Urinary bladder (tissue), 3 donors: ENCODE measurements at regions not wholly inside any gene's neighbourhood (a gene's known extent, or its start where the extent isn't known, plus 50 kb on each side); places are given as distances from the start of the nearest gene placed in this dataset.
"Not testable (repeated sequence)": the region's sequence is repeated elsewhere in the genome, so short reads cannot be mapped to it uniquely, and the experiment has no call there.

Experiments used
- DNase-seq: peaks from one replicate; pipeline ENCODE4 v3.0.0-alpha.2; 2015; ENCODE audit errors: extremely low spot score
- H3K27ac ChIP-seq: one replicate; pipeline ENCODE4 v1.5.1; 2013; ENCODE audit warnings: low read depth, mild to moderate bottlenecking, moderate library complexity
- H3K36me3 ChIP-seq: one replicate; pipeline ENCODE4 v1.6.1; 2013; ENCODE audit warnings: mild to moderate bottlenecking, moderate library complexity; ENCODE audit not compliant: insufficient read depth
- H3K4me1 ChIP-seq: one replicate; pipeline ENCODE4 v1.6.1; 2013; ENCODE audit warnings: mild to moderate bottlenecking, moderate library complexity; ENCODE audit not compliant: insufficient read depth
- H3K4me3 ChIP-seq: one replicate; pipeline ENCODE4 v1.5.1; 2013; ENCODE audit warnings: low read depth, low read length
- WGBS: extraction: QIAGEN DNeasy Blood & Tissue Kit; methylation state at CpG from one replicate; pipeline ENCODE4 v1.1.7; 2013; 5-methylcytosine and 5-hydroxymethylcytosine counted together
- donor health status: healthy with polysubstance abuse.
- donor health status: healthy.

- WGBS = 88% methylated on average over 1 of the region's 1 CpG
- DNase-seq = no peak
- Histone ChIP-seq H3K36me3 (no peaks in the 10 kb centered on the region), H3K4me1 (no peaks in the 10 kb centered on the region), H3K27ac (no peak overlapping the region), H3K4me3 (no peak overlapping the region)
Measured at GRCh38 chr4:175087145-175087544, 169.0 kb downstream of the ADAM29 start.

GRCh38 chr4:175090116-175090515 is 172.0 kb downstream of the ADAM29 start:
- Histone ChIP-seq H3K4me3 (no peak overlapping the region), H3K27ac (no peak overlapping the region), H3K4me1 (no peaks in the 10 kb centered on the region), H3K36me3 (no peaks in the 10 kb centered on the region)
- DNase-seq = no peak
- WGBS = 64% methylated on average over 2 of the region's 2 CpGs

- H3K27ac ChIP-seq = no peak overlapping the region
- DNase-seq = no peak
- H3K4me1 ChIP-seq = no peaks in the 10 kb centered on the region
- H3K4me3 ChIP-seq = no peak overlapping the region
- WGBS = 82% methylated on average over 5 of the region's 5 CpGs
- no peaks in the 10 kb centered on the region for H3K36me3 ChIP-seq
Measured at GRCh38 chr4:175091649-175092048, 173.5 kb downstream of the ADAM29 start.

GRCh38 chr4:175092114-175092513 is 174.0 kb downstream of the ADAM29 start:
- H3K4me3 ChIP-seq = no peak overlapping the region
- no peaks in the 10 kb centered on the region for H3K4me1 ChIP-seq
- DNase-seq = no peak
- 95% methylated on average over 20 of the region's 20 CpGs for WGBS
- H3K27ac ChIP-seq = no peak overlapping the region
- no peaks in the 10 kb centered on the region for H3K36me3 ChIP-seq

GRCh38 chr4:175093055-175093454 is 174.9 kb downstream of the ADAM29 start:
- 82% methylated on average over 9 of the region's 9 CpGs for WGBS
- H3K27ac ChIP-seq, DNase-seq: not testable (repeated sequence)

GRCh38 chr4:175103403-175103802 is 185.2 kb downstream of the ADAM29 start:
- H3K27ac ChIP-seq = no peak overlapping the region
- no peaks in the 10 kb centered on the region for H3K4me1 ChIP-seq
- WGBS = 88% methylated on average over 2 of the region's 2 CpGs
- H3K4me3 ChIP-seq = no peak overlapping the region
- DNase-seq = no peak
- no peaks in the 10 kb centered on the region for H3K36me3 ChIP-seq

More at GRCh38 chr4:175093055-175093454, 174.9 kb downstream of the ADAM29 start:
- not testable (repeated sequence) for H3K4me1 ChIP-seq, H3K4me3 ChIP-seq, H3K36me3 ChIP-seq

GRCh38 chr4:175106301-175106700 is 188.1 kb downstream of the ADAM29 start:
- no peaks in the 10 kb centered on the region for H3K36me3 ChIP-seq
- no peak overlapping the region for H3K27ac ChIP-seq
- H3K4me3 ChIP-seq = no peak overlapping the region
- 41% methylated on average over 2 of the region's 2 CpGs for WGBS
- DNase-seq = no peak
- H3K4me1 ChIP-seq = no peaks in the 10 kb centered on the region

- Histone ChIP-seq H3K27ac (no peak overlapping the region), H3K36me3 (no peaks in the 10 kb centered on the region), H3K4me1 (no peaks in the 10 kb centered on the region), H3K4me3 (no peak overlapping the region)
- 73% methylated on average over 5 of the region's 5 CpGs for WGBS
- no peak for DNase-seq
Measured at GRCh38 chr4:175109933-175110332, 191.8 kb downstream of the ADAM29 start.

- Histone ChIP-seq H3K4me1 (no peaks in the 10 kb centered on the region), H3K36me3 (no peaks in the 10 kb centered on the region), H3K4me3 (no peak overlapping the region), H3K27ac (no peak overlapping the region)
- WGBS = 91% methylated on average over 4 of the region's 4 CpGs
- DNase-seq = no peak
Measured at GRCh38 chr4:175125410-175126068, 207.4 kb downstream of the ADAM29 start.

GRCh38 chr4:175127314-175127713 is 209.2 kb downstream of the ADAM29 start:
- Histone ChIP-seq H3K36me3 (no peaks in the 10 kb centered on the region), H3K4me1 (no peaks in the 10 kb centered on the region), H3K4me3 (no peak overlapping the region), H3K27ac (no peak overlapping the region)
- no peak for DNase-seq
- WGBS = 71% methylated on average over 2 of the region's 2 CpGs

GRCh38 chr4:175129797-175130196 is 211.6 kb downstream of the ADAM29 start:
- 41% methylated on average over 4 of the region's 4 CpGs for WGBS
- Histone ChIP-seq H3K36me3 (no peaks in the 10 kb centered on the region), H3K4me3 (no peak overlapping the region)

GRCh38 chr4:175139205-175139604 is 221.0 kb downstream of the ADAM29 start:
- Histone ChIP-seq H3K36me3 (no peaks in the 10 kb centered on the region), H3K27ac (no peak overlapping the region), H3K4me3 (no peak overlapping the region), H3K4me1 (no peaks in the 10 kb centered on the region)
- WGBS = 90% methylated on average over 12 of the region's 12 CpGs
- DNase-seq = no peak

More at GRCh38 chr4:175129797-175130196, 211.6 kb downstream of the ADAM29 start:
- H3K4me1 ChIP-seq = no peaks in the 10 kb centered on the region
- no peak for DNase-seq
- H3K27ac ChIP-seq = no peak overlapping the region

- no peak overlapping the region for H3K27ac ChIP-seq
- no peak for DNase-seq
- no peaks in the 10 kb centered on the region for H3K4me1 ChIP-seq
- H3K4me3 ChIP-seq = no peak overlapping the region
- no peaks in the 10 kb centered on the region for H3K36me3 ChIP-seq
Measured at GRCh38 chr4:175143116-175143515, 225.0 kb downstream of the ADAM29 start.

GRCh38 chr4:175146799-175147198 is 228.6 kb downstream of the ADAM29 start:
- no peaks in the 10 kb centered on the region for H3K4me1 ChIP-seq
- H3K4me3 ChIP-seq = no peak overlapping the region
- WGBS = 91% methylated on average over 14 of the region's 14 CpGs
- no peak overlapping the region for H3K27ac ChIP-seq
- no peaks in the 10 kb centered on the region for H3K36me3 ChIP-seq
- DNase-seq = no peak

GRCh38 chr4:175147233-175147632 is 229.1 kb downstream of the ADAM29 start:
- H3K4me1 ChIP-seq = no peaks in the 10 kb centered on the region
- H3K36me3 ChIP-seq = no peaks in the 10 kb centered on the region
- 89% methylated on average over 12 of the region's 12 CpGs for WGBS
- no peak overlapping the region for H3K4me3 ChIP-seq
- H3K27ac ChIP-seq = no peak overlapping the region
- DNase-seq = no peak
